ENCODE measurements at regions not wholly inside any gene's neighbourhood (a gene's known extent, or its start where the extent isn't known, plus 50 kb on each side); places are given as distances from the start of the nearest gene placed in this dataset.

DNA sequence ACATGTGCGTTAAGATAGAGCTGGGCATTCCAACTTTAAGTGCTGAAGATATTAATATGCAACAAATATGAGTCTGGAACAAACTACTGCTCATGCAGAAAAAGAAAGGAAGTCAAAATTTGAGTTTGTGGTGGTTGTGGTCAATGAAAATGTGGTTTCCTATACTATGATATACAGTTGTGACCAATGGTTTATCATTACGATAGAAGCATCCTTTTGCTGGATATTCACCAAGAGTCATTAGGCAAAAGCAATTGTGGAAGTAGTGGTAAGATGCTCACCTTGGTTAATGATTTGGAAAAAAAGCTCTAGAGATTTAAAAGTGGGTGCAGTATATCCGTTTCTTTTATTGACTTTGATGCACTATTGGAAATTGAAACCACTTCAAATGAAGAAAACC, 1007.0 kb downstream of the NR2F1-AS1 start:
- TF ChIP-seq POLR2A (IDR thresholded peaks at IDR 0.05; ENCODE audit: extremely low read depth, insufficient read length) (no peak), CTCF (IDR thresholded peaks at IDR 0.05; ENCODE audit: low read depth, low read length) (no peak)

Data from NB4 (cell line).